ENCODE measurements at regions not wholly inside any gene's neighbourhood (a gene's known extent, or its start where the extent isn't known, plus 50 kb on each side); places are given as distances from the start of the nearest gene placed in this dataset.

DNA sequence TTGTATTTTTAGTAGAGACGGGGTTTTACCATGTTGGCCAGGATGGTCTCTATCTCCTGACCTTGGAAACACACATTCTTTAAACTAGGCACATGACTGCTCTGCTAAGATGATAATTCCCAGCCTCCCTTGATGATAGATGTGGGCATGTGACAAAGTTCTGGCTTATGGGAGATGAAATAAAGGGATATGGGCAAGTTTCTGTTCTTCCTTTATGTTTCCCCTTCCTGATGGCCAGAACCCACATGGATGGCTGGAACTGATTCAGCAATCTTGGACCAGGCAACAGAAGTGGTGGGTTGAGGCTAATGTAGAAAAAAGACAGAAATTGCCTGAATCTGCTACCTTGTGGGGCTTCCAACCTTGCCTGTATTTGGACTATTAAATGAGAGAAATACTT, 60.7 kb upstream of the NRP1 start:
- no peak for DNase-seq (ENCODE audit: low spot score in 2 of 2)
- H3K4me3 ChIP-seq: no peak overlapping the region
- H3K4me1 ChIP-seq: no peaks in the 10 kb centered on the region
- intact Hi-C loops (cut with DNase I): no loop called here
- no peaks in the 10 kb centered on the region for H3K36me3 ChIP-seq
- H3K27ac ChIP-seq: no peak overlapping the region
- H3K27me3 ChIP-seq: no peaks in the 10 kb centered on the region
- H3K9me3 ChIP-seq: peaks cover 0 to 15% of the 10 kb centered on the region in 2 donors
- TF ChIP-seq, protein P1, sequence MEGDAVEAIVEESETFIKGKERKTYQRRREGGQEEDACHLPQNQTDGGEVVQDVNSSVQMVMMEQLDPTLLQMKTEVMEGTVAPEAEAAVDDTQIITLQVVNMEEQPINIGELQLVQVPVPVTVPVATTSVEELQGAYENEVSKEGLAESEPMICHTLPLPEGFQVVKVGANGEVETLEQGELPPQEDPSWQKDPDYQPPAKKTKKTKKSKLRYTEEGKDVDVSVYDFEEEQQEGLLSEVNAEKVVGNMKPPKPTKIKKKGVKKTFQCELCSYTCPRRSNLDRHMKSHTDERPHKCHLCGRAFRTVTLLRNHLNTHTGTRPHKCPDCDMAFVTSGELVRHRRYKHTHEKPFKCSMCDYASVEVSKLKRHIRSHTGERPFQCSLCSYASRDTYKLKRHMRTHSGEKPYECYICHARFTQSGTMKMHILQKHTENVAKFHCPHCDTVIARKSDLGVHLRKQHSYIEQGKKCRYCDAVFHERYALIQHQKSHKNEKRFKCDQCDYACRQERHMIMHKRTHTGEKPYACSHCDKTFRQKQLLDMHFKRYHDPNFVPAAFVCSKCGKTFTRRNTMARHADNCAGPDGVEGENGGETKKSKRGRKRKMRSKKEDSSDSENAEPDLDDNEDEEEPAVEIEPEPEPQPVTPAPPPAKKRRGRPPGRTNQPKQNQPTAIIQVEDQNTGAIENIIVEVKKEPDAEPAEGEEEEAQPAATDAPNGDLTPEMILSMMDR (IDR thresholded peaks at IDR 0.05): no peak

DNA sequence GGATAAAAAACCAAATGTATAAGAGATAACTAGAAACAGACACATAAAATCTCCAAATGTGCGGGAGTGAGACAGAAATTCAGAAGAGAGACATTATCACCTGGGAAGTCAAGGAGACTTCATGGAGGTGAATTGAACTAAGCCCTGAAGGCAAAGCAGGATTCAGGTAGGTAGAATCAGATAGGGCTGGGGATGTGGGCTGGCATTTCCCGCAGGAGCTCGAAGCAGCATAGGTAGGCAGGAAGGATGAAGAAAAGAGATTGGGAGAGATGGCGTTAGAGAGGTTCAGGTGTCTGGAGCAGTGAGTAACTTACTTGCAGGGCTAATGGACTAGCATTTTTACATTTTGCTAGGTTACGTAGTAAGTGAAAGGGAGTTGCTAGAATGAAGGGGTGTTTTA, 58.2 kb upstream of the NRP1 start:
- no peaks in the 10 kb centered on the region for H3K4me1 ChIP-seq
- no peak overlapping the region for H3K27ac ChIP-seq
- intact Hi-C loops (cut with DNase I): no loop called here
- H3K9me3 ChIP-seq: peaks cover 0 to 15% of the 10 kb centered on the region in 2 donors
- TF ChIP-seq, protein P1 (IDR thresholded peaks at IDR 0.05): no peak
- no peaks in the 10 kb centered on the region for H3K27me3 ChIP-seq
- DNase-seq (ENCODE audit: low spot score in 2 of 2): no peak
- no peaks in the 10 kb centered on the region for H3K36me3 ChIP-seq
- H3K4me3 ChIP-seq: no peak overlapping the region

DNA sequence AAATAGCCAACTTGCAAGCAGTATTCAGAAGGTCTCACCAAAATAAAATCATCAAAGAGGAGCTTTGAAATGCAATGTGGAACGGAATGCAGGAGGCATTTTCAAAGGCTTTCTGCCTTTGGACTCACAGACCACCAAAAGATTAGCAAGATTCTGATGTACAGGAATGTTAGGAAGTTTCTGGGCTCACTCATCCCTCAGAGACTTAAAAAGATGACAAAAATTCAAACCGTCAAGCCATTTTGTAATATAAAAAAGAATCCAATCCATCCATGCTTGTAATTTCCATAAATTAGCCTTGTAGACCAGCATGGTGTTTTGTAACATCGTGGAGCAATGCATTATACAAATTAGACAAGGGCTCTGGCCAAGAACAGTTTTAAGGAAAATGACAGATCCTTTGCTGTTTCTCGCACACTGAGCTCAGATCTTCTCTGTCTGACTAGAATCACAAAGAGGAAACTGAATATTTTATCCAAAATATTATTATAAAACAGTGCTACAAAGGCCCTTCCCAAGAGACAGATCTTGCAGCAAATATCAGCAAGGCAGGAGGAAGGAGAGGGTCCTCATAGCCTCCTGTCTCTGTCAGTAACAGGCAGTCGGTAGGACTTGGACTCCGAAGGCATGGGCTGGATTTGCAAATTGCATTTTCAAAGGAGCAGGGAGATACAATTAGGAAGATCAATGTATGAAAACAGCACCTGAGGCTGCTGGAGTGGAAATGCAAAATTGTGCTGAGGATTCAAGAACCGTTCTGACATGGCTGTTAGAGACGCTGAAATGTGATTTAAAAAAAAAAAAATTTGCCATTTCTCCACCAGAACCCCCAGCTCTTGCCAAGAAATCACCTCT, 57.4 kb upstream of the NRP1 start:
- TF ChIP-seq, protein P1 (IDR thresholded peaks at IDR 0.05): no peak

DNA sequence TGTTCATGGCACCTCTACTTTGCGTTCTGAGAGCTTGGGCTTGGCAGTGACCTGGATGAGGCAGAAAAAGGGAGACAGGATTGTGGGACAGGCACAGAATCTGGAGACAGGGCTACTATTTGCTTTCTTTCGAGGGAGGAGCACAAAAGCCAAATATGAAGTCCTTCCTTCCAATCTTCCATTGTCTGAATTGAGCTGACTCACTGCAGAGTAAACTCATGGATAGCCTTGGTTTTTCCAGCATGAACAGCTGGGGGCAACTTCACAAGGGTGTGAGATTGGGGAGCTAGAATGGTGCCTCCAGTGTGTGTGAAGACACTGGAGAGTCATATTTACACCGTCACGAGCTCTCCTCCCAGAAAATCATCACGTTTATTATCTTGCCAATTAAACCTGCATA, 55.6 kb upstream of the NRP1 start:
- Histone ChIP-seq H3K27ac (no peak overlapping the region), H3K4me1 (no peaks in the 10 kb centered on the region), H3K36me3 (no peaks in the 10 kb centered on the region), H3K9me3 (no peaks in the 10 kb centered on the region), H3K4me3 (no peak overlapping the region), H3K27me3 (no peaks in the 10 kb centered on the region)
- DNase-seq (ENCODE audit: low spot score in 2 of 2): no peak
- TF ChIP-seq, protein P1 (IDR thresholded peaks at IDR 0.05): no peak
- intact Hi-C loops (cut with DNase I): no loop called here

More for the DNA sequence above, 57.4 kb upstream of the NRP1 start:
- Histone ChIP-seq H3K36me3 (no peaks in the 10 kb centered on the region), H3K9me3 (peaks cover 0 to 8% of the 10 kb centered on the region in 2 donors), H3K4me1 (no peaks in the 10 kb centered on the region), H3K27ac (no peak overlapping the region), H3K27me3 (no peaks in the 10 kb centered on the region), H3K4me3 (no peak overlapping the region)
- intact Hi-C loops (cut with DNase I): no loop called here
- no peak for DNase-seq (ENCODE audit: low spot score in 2 of 2)

DNA sequence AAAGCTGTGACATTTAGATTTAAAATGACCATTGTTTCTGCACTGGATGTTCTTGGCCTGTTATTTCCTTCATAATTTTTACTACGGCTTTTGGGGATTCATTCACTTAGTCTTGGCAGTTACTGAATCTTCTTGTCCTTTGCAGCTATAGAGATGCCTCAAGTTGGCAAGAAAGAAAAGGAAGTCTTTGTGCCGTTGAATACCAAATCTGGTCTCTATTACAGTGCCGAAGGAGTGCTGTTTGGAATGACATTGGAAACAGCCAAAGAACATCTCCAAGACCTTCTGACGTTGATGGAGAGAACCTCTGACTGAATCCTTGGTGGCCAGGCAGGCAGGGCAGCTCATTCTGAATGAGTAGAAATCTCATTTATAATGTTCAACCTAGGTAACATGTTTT, 54.3 kb upstream of the NRP1 start:
- intact Hi-C loops (cut with DNase I): loop anchor here (10.0 kb wide), 1 partner anchor 156 kb away; no protein-coding TSS in a partner anchor
- DNase-seq (ENCODE audit: low spot score in 2 of 2): no peak
- TF ChIP-seq, protein P1 (IDR thresholded peaks at IDR 0.05): no peak
- Histone ChIP-seq H3K27ac (no peak overlapping the region), H3K27me3 (no peaks in the 10 kb centered on the region), H3K36me3 (no peaks in the 10 kb centered on the region), H3K4me1 (no peaks in the 10 kb centered on the region), H3K9me3 (no peaks in the 10 kb centered on the region), H3K4me3 (no peak overlapping the region)

Data from ascending aorta (tissue), 2 donors.